Right lobe of liver (tissue), 4 donors: ENCODE measurements at regions not wholly inside any gene's neighbourhood (a gene's known extent, or its start where the extent isn't known, plus 50 kb on each side); places are given as distances from the start of the nearest gene placed in this dataset.

Source experiments
- CTCF ChIP-seq, 4 donors: fragments of 200-600 bp in 3 of 4; fragments of 450-650 bp in 1 of 4; IDR thresholded peaks; one replicate each; pipeline versions ENCODE4 v1.5.1 to v1.8.0; 2016 to 2022; ENCODE audit warnings: antibody characterized with exemption in 4 of 4, mild to moderate bottlenecking in 2 of 4
- POLR2A ChIP-seq: fragments of 450-650 bp; IDR thresholded peaks from one replicate; pipeline ENCODE4 v1.6.1; 2017; ENCODE audit warnings: antibody characterized with exemption, mild to moderate bottlenecking
- donor health status: DM: no; HTN: no; CAD: no.
- donor health status: DM: no; HTN: no; CAD: no.
- donor health status: DM: no; HTN: yes; CAD: no.

DNA sequence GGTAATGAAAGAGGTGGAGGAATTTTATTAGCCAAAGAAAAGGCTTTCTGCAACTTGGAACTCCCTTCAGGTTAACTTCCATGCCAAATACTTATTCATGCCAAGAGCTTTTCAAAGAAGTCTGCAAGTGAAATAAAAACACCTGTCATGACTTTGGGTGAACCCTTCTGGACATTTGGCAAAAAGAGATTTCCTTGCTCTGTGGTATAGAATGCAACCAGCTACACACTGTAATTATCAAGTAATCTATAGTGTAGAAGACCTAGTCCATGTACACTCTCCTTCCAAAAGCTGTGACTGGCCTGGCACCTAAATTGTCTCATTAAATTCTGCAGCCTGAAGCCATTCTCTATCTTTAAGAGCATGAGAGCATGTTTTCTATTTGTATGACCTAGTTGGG is 232.3 kb downstream of the COL12A1 start:
- TF ChIP-seq CTCF (IDR thresholded peaks at IDR 0.05) (no peak), POLR2A (no peak)
